ENCODE measurements at regions not wholly inside any gene's neighbourhood (a gene's known extent, or its start where the extent isn't known, plus 50 kb on each side); places are given as distances from the start of the nearest gene placed in this dataset.

GRCh38 chr3:74267588-74268184 lies 346.8 kb downstream of the CNTN3 start:
- TF ChIP-seq CTCF (IDR thresholded peaks at IDR 0.05): peak; percentile 90
- no peak for TF ChIP-seq JUND (IDR thresholded peaks at IDR 0.05)
- TF ChIP-seq NRF1 (IDR thresholded peaks at IDR 0.05; ENCODE audit: low read depth, low read length): no peak
- TF ChIP-seq POLR2AphosphoS5 (IDR thresholded peaks at IDR 0.05; ENCODE audit: low read depth, low read length): no peak
- TF ChIP-seq YY1 (IDR thresholded peaks at IDR 0.05; ENCODE audit: low read depth): no peak
- no peak for TF ChIP-seq MAX (IDR thresholded peaks at IDR 0.05; ENCODE audit: low read depth)
- TF ChIP-seq RAD21 (IDR thresholded peaks at IDR 0.05; ENCODE audit: low read length): peak; percentile 91
